GM23338 (cell line): ENCODE measurements at regions not wholly inside any gene's neighbourhood (a gene's known extent, or its start where the extent isn't known, plus 50 kb on each side); places are given as distances from the start of the nearest gene placed in this dataset.

Source experiments
- ATAC-seq: fragments of 200-7000 bp; cut with Tn5 transposase; 3 replicates; pipeline ENCODE4 v1.9.1; 2020
- DNase-seq: peaks from one replicate; pipeline ENCODE4 v3.0.0-alpha.2; 2015; ENCODE audit warnings: low spot score
- H2AFZ ChIP-seq: fragments of 200-600 bp; sonication (generic); 2 replicates; pipeline ENCODE4 v1.8.0; 2016; ENCODE audit warnings: antibody characterized with exemption, mild to moderate bottlenecking, moderate library complexity
- H3F3A ChIP-seq: fragments of 200-600 bp; sonication (generic); replicated peaks from 2 replicates; pipeline ENCODE4 v1.8.0; 2017; ENCODE audit warnings: antibody characterized with exemption, mixed run types, low read depth
- H3K27ac ChIP-seq: fragments of 200-600 bp; sonication (generic); 2 replicates; pipeline ENCODE4 v1.6.1; 2016; ENCODE audit warnings: low read depth
- H3K27me3 ChIP-seq: fragments of 200-600 bp; sonication (generic); 2 replicates; pipeline ENCODE4 v1.8.0; 2016; ENCODE audit warnings: mild to moderate bottlenecking, mixed run types, moderate library complexity; ENCODE audit not compliant: insufficient read depth
- H3K36me3 ChIP-seq: fragments of 200-600 bp; sonication (generic); 2 replicates; pipeline ENCODE4 v1.8.0; 2016; ENCODE audit warnings: mild to moderate bottlenecking; ENCODE audit not compliant: insufficient read depth
- H3K4me1 ChIP-seq: fragments of 200-600 bp; sonication (generic); 2 replicates; pipeline ENCODE4 v1.8.0; 2016; ENCODE audit warnings: mild to moderate bottlenecking, moderate library complexity; ENCODE audit not compliant: insufficient read depth
- H3K4me2 ChIP-seq: fragments of 200-600 bp; sonication (generic); 2 replicates; pipeline ENCODE4 v1.7.1; 2017; ENCODE audit warnings: mixed run types
- H3K4me3 ChIP-seq: fragments of 200-600 bp; sonication (generic); 2 replicates; pipeline ENCODE4 v1.6.1; 2016; ENCODE audit warnings: mixed run types
- H3K79me2 ChIP-seq: fragments of 200-600 bp; sonication (generic); replicated peaks from 2 replicates; pipeline ENCODE4 v1.8.0; 2017; ENCODE audit warnings: mild to moderate bottlenecking; ENCODE audit not compliant: insufficient read depth
- H3K9me2 ChIP-seq: fragments of 200-600 bp; sonication (generic); 2 replicates; pipeline ENCODE4 v1.8.0; 2017; ENCODE audit not compliant: insufficient read depth
- H4K20me1 ChIP-seq: fragments of 200-600 bp; sonication (generic); replicated peaks from 2 replicates; pipeline ENCODE4 v1.8.0; 2017; ENCODE audit warnings: mild to moderate bottlenecking; ENCODE audit not compliant: insufficient read depth
- H3K27ac Mint-ChIP-seq: 2 replicates; pipeline ENCODE4 v1.8.0; 2020; ENCODE audit warnings: inconsistent platforms, mild to moderate bottlenecking, moderate library complexity, mixed read lengths
- H3K27me3 Mint-ChIP-seq: 3 replicates; pipeline ENCODE4 v1.8.0; 2022; ENCODE audit warnings: low read depth, mild to moderate bottlenecking, moderate library complexity, mixed read lengths, inconsistent platforms; ENCODE audit not compliant: insufficient read depth, poor library complexity
- H3K36me3 Mint-ChIP-seq: 3 replicates; pipeline ENCODE4 v1.8.0; 2021; ENCODE audit warnings: low read depth, mild to moderate bottlenecking, inconsistent platforms, moderate library complexity, mixed read lengths
- H3K4me1 Mint-ChIP-seq: 3 replicates; pipeline ENCODE4 v1.8.0; 2020; ENCODE audit warnings: mild to moderate bottlenecking, inconsistent platforms, mixed read lengths
- H3K4me3 Mint-ChIP-seq: 3 replicates; pipeline ENCODE4 v1.8.0; 2021; ENCODE audit warnings: moderate library complexity, mild to moderate bottlenecking, inconsistent platforms, mixed read lengths
- H3K9me3 Mint-ChIP-seq: 3 replicates; pipeline ENCODE4 v1.8.0; 2020; ENCODE audit warnings: moderate library complexity, mild to moderate bottlenecking, inconsistent platforms, mixed read lengths
- CREB1 ChIP-seq: fragments of 250-450 bp; sonication (Bioruptor Pico); IDR thresholded peaks from 2 replicates; pipeline ENCODE4 v1.5.0; 2020; ENCODE audit warnings: low read depth, mild to moderate bottlenecking, moderate library complexity
- EZH2 ChIP-seq: fragments of 200-600 bp; sonication (generic); IDR thresholded peaks from one replicate; pipeline ENCODE4 v1.8.0; 2017; ENCODE audit warnings: antibody characterized with exemption, mild to moderate bottlenecking, low read depth; ENCODE audit not compliant: unreplicated experiment
- EZH2phosphoT487 ChIP-seq: fragments of 200-600 bp; sonication (generic); IDR thresholded peaks from one replicate; pipeline ENCODE4 v1.8.1; 2018; ENCODE audit warnings: antibody characterized with exemption; ENCODE audit not compliant: unreplicated experiment
- JUNB ChIP-seq: IDR thresholded peaks from one replicate; pipeline ENCODE4 v1.6.1; 2016; ENCODE audit warnings: antibody characterized with exemption; ENCODE audit not compliant: unreplicated experiment
- NANOG ChIP-seq: IDR thresholded peaks from 2 replicates; pipeline ENCODE4 v1.6.1; 2016; ENCODE audit warnings: antibody characterized with exemption, borderline replicate concordance
- POLR2AphosphoS5 ChIP-seq: IDR thresholded peaks from 2 replicates; pipeline ENCODE4 v1.6.1; 2016; ENCODE audit warnings: antibody characterized with exemption, low read depth
- STAT1 ChIP-seq: IDR thresholded peaks from one replicate; pipeline ENCODE4 v1.6.1; 2016; ENCODE audit warnings: antibody characterized with exemption; ENCODE audit not compliant: unreplicated experiment
- ZNF114 ChIP-seq: fragments of 250-450 bp; sonication (Bioruptor Pico); IDR thresholded peaks from 2 replicates; pipeline ENCODE4 v1.5.0; 2020; ENCODE audit warnings: mild to moderate bottlenecking, moderate library complexity
- ZNF331 ChIP-seq: fragments of 250-450 bp; sonication (Bioruptor Pico); IDR thresholded peaks from 2 replicates; pipeline ENCODE4 v1.5.0; 2020; ENCODE audit warnings: low read depth, mild to moderate bottlenecking, moderate library complexity
- TF ChIP-seq, protein P1 (sequence below): IDR thresholded peaks from 2 replicates; pipeline ENCODE4 v1.6.1; 2016; ENCODE audit warnings: antibody characterized with exemption
- TF ChIP-seq, protein P2 (sequence below): fragments of 250-450 bp; sonication (Bioruptor Pico); IDR thresholded peaks from 2 replicates; pipeline ENCODE4 v1.5.0; 2020; ENCODE audit warnings: mild to moderate bottlenecking, moderate library complexity
- TF ChIP-seq, protein P3 (sequence below): IDR thresholded peaks from one replicate; pipeline ENCODE4 v1.6.1; 2018; ENCODE audit warnings: antibody characterized with exemption; ENCODE audit not compliant: unreplicated experiment
- TF ChIP-seq, protein P4 (sequence below), 2 experiments: fragments of 200-600 bp in 1 of 2; sonication (generic) in 1 of 2; conservative IDR thresholded peaks; 2 replicates each; pipeline versions ENCODE4 v1.5.1 to v1.6.1; 2016 to 2017; ENCODE audit warnings: antibody characterized with exemption in 2 of 2, low read depth in 2 of 2, mild to moderate bottlenecking in 2 of 2, moderate library complexity in 1 of 2

DNA sequence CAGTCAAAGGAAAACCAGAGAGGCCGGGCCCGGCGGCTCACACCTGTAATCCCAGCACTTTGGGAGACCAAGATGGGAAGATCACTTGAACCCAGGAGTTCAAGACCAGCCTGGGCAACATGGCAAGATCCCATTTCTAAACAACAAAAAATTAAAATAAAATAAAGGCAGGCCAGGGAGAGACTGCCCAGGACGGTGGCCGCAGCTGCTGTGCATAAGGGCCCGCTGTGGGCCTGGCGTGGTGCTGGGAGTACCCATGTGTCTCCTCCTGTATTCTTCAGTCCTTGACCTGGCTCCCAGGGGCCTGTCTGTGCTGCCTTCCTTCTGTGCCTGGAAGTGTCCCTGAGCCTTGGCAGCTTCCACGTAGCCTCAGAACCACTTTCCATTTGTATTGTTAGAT is 56.8 kb upstream of the CNOT6 start:
- Histone ChIP-seq H3K79me2 (no peaks in the 10 kb centered on the region), H3K4me3 (no peak overlapping the region), H3K4me2 (no peak overlapping the region), H3K36me3 (no peaks in the 10 kb centered on the region), H3K27ac (no peak overlapping the region), H2AFZ (no peak overlapping the region), H3K27me3 (no peaks in the 10 kb centered on the region), H4K20me1 (no peaks in the 10 kb centered on the region), H3K4me1 (no peaks in the 10 kb centered on the region), H3F3A (no peaks in the 10 kb centered on the region), H3K9me2 (no peaks in the 10 kb centered on the region)
- no peak overlapping the region for H3K27ac Mint-ChIP-seq
- H3K36me3 Mint-ChIP-seq = peaks cover 14% of the 10 kb centered on the region
- H3K4me3 Mint-ChIP-seq = no peak overlapping the region
- peaks cover 20% of the 10 kb centered on the region for H3K9me3 Mint-ChIP-seq
- ATAC-seq (no peak), DNase-seq (no peak)
- TF ChIP-seq, protein P1, sequence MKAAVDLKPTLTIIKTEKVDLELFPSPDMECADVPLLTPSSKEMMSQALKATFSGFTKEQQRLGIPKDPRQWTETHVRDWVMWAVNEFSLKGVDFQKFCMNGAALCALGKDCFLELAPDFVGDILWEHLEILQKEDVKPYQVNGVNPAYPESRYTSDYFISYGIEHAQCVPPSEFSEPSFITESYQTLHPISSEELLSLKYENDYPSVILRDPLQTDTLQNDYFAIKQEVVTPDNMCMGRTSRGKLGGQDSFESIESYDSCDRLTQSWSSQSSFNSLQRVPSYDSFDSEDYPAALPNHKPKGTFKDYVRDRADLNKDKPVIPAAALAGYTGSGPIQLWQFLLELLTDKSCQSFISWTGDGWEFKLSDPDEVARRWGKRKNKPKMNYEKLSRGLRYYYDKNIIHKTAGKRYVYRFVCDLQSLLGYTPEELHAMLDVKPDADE = no peak
- no peak for TF ChIP-seq ZNF114 (CRISPR knock-in tag)
- no peak for TF ChIP-seq CREB1 (CRISPR knock-in tag)
- TF ChIP-seq, protein P2, sequence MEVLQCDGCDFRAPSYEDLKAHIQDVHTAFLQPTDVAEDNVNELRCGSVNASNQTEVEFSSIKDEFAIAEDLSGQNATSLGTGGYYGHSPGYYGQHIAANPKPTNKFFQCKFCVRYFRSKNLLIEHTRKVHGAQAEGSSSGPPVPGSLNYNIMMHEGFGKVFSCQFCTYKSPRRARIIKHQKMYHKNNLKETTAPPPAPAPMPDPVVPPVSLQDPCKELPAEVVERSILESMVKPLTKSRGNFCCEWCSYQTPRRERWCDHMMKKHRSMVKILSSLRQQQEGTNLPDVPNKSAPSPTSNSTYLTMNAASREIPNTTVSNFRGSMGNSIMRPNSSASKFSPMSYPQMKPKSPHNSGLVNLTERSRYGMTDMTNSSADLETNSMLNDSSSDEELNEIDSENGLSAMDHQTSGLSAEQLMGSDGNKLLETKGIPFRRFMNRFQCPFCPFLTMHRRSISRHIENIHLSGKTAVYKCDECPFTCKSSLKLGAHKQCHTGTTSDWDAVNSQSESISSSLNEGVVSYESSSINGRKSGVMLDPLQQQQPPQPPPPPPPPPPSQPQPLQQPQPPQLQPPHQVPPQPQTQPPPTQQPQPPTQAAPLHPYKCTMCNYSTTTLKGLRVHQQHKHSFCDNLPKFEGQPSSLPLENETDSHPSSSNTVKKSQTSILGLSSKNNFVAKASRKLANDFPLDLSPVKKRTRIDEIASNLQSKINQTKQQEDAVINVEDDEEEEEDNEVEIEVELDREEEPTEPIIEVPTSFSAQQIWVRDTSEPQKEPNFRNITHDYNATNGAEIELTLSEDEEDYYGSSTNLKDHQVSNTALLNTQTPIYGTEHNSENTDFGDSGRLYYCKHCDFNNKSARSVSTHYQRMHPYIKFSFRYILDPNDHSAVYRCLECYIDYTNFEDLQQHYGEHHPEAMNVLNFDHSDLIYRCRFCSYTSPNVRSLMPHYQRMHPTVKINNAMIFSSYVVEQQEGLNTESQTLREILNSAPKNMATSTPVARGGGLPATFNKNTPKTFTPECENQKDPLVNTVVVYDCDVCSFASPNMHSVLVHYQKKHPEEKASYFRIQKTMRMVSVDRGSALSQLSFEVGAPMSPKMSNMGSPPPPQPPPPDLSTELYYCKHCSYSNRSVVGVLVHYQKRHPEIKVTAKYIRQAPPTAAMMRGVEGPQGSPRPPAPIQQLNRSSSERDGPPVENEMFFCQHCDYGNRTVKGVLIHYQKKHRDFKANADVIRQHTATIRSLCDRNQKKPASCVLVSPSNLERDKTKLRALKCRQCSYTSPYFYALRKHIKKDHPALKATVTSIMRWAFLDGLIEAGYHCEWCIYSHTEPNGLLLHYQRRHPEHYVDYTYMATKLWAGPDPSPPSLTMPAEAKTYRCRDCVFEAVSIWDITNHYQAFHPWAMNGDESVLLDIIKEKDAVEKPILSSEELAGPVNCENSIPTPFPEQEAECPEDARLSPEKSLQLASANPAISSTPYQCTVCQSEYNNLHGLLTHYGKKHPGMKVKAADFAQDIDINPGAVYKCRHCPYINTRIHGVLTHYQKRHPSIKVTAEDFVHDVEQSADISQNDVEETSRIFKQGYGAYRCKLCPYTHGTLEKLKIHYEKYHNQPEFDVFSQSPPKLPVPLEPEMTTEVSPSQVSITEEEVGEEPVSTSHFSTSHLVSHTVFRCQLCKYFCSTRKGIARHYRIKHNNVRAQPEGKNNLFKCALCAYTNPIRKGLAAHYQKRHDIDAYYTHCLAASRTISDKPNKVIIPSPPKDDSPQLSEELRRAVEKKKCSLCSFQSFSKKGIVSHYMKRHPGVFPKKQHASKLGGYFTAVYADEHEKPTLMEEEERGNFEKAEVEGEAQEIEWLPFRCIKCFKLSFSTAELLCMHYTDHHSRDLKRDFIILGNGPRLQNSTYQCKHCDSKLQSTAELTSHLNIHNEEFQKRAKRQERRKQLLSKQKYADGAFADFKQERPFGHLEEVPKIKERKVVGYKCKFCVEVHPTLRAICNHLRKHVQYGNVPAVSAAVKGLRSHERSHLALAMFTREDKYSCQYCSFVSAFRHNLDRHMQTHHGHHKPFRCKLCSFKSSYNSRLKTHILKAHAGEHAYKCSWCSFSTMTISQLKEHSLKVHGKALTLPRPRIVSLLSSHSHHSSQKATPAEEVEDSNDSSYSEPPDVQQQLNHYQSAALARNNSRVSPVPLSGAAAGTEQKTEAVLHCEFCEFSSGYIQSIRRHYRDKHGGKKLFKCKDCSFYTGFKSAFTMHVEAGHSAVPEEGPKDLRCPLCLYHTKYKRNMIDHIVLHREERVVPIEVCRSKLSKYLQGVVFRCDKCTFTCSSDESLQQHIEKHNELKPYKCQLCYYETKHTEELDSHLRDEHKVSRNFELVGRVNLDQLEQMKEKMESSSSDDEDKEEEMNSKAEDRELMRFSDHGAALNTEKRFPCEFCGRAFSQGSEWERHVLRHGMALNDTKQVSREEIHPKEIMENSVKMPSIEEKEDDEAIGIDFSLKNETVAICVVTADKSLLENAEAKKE (CRISPR knock-in tag) = no peak
- TF ChIP-seq NANOG = no peak
- TF ChIP-seq EZH2 = no peak
- no peak for TF ChIP-seq EZH2phosphoT487
- no peak for TF ChIP-seq ZNF331 (CRISPR knock-in tag)
- TF ChIP-seq, protein P3, sequence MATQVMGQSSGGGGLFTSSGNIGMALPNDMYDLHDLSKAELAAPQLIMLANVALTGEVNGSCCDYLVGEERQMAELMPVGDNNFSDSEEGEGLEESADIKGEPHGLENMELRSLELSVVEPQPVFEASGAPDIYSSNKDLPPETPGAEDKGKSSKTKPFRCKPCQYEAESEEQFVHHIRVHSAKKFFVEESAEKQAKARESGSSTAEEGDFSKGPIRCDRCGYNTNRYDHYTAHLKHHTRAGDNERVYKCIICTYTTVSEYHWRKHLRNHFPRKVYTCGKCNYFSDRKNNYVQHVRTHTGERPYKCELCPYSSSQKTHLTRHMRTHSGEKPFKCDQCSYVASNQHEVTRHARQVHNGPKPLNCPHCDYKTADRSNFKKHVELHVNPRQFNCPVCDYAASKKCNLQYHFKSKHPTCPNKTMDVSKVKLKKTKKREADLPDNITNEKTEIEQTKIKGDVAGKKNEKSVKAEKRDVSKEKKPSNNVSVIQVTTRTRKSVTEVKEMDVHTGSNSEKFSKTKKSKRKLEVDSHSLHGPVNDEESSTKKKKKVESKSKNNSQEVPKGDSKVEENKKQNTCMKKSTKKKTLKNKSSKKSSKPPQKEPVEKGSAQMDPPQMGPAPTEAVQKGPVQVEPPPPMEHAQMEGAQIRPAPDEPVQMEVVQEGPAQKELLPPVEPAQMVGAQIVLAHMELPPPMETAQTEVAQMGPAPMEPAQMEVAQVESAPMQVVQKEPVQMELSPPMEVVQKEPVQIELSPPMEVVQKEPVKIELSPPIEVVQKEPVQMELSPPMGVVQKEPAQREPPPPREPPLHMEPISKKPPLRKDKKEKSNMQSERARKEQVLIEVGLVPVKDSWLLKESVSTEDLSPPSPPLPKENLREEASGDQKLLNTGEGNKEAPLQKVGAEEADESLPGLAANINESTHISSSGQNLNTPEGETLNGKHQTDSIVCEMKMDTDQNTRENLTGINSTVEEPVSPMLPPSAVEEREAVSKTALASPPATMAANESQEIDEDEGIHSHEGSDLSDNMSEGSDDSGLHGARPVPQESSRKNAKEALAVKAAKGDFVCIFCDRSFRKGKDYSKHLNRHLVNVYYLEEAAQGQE = no peak
- TF ChIP-seq, protein P4, sequence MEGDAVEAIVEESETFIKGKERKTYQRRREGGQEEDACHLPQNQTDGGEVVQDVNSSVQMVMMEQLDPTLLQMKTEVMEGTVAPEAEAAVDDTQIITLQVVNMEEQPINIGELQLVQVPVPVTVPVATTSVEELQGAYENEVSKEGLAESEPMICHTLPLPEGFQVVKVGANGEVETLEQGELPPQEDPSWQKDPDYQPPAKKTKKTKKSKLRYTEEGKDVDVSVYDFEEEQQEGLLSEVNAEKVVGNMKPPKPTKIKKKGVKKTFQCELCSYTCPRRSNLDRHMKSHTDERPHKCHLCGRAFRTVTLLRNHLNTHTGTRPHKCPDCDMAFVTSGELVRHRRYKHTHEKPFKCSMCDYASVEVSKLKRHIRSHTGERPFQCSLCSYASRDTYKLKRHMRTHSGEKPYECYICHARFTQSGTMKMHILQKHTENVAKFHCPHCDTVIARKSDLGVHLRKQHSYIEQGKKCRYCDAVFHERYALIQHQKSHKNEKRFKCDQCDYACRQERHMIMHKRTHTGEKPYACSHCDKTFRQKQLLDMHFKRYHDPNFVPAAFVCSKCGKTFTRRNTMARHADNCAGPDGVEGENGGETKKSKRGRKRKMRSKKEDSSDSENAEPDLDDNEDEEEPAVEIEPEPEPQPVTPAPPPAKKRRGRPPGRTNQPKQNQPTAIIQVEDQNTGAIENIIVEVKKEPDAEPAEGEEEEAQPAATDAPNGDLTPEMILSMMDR (conservative IDR thresholded peaks at IDR 0.05; ENCODE audit: low read depth in 2 of 2) = no peak
- TF ChIP-seq STAT1 = no peak
- no peak for TF ChIP-seq JUNB
- TF ChIP-seq POLR2AphosphoS5 = no peak
- H3K4me1 Mint-ChIP-seq = peaks cover 5% of the 10 kb centered on the region
- H3K27me3 Mint-ChIP-seq = peaks cover 20% of the 10 kb centered on the region
